ENCODE measurements at regions not wholly inside any gene's neighbourhood (a gene's known extent, or its start where the extent isn't known, plus 50 kb on each side); places are given as distances from the start of the nearest gene placed in this dataset.
"Not testable (repeated sequence)": the region's sequence is repeated elsewhere in the genome, so short reads cannot be mapped to it uniquely, and the experiment has no call there.

DNA sequence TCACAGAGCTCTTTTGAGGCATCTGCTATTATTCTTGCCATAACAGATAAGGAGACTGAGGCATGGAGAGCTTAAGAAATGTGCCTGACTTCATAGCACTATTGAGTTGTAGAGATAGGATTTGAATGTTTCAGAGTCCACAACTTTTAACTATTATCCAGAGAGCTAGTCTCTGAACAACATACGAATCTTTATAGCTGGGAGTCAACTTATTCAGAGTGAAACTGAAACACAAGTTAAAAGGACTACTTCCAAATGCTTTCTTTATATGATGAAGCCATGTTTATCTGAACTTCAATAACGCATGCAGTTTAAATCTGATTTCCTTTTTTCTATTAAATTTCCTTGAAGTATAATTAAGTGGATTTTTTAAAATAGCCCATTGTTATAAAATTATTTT, 268.8 kb downstream of the IKZF2 start:
- H3K4me3 ChIP-seq (replicated peaks; ENCODE audit: low read depth, low read length) = no peak overlapping the region
- no peak for TF ChIP-seq CTCF (IDR thresholded peaks at IDR 0.05; ENCODE audit: low read length, missing control alignments)
- DNase-seq (ENCODE audit: low read depth) = no peak

- not testable (repeated sequence) for DNase-seq (ENCODE audit: low read depth); H3K4me3 ChIP-seq (replicated peaks; ENCODE audit: low read depth, low read length)
Observed at GRCh38 chr2:212876556-212876955, 274.9 kb downstream of the IKZF2 start.

DNA sequence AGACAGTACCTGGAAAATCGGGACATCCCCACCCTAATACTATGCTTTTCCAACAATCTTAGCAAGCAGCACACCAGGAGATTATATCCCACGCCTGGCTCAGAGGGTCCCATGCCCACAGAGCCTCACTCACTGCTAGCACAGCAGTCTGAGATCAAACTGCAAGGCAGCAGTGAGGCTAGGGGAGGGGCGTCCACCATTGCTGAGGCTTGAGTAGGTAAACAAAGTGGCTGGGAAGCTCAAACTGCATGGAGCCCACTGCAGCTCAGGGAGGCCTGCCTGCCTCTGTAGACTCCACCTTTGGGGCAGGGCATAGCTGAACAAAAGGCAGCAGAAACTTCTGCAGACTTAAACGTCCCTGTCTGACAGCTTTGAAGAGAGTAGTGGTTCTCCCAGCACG, 275.5 kb downstream of the IKZF2 start:
- DNase-seq (ENCODE audit: low read depth); H3K4me3 ChIP-seq (replicated peaks; ENCODE audit: low read depth, low read length): not testable (repeated sequence)

DNA sequence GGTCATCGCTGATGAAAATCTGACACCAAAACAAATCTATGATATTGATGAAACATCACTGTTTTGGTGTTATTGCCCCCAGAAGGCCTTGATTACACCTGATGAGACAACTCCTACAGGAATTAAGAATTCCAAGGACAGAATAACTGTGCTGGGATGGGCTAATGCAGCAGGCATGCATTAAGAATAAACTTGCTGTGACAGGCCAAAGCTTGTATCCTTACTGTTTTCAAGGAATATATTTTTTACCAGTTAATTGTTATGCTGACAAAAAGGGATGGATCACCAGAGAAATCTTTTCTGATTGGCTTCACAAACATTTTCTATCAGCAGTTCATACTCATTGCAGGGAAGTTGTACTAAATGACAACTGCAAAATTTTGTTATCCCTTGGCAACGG, 278.2 kb downstream of the IKZF2 start:
- H3K4me3 ChIP-seq (replicated peaks; ENCODE audit: low read depth, low read length) = no peak overlapping the region
- no peak for TF ChIP-seq CTCF (IDR thresholded peaks at IDR 0.05; ENCODE audit: low read length, missing control alignments)
- no peak for DNase-seq (ENCODE audit: low read depth)

DNA sequence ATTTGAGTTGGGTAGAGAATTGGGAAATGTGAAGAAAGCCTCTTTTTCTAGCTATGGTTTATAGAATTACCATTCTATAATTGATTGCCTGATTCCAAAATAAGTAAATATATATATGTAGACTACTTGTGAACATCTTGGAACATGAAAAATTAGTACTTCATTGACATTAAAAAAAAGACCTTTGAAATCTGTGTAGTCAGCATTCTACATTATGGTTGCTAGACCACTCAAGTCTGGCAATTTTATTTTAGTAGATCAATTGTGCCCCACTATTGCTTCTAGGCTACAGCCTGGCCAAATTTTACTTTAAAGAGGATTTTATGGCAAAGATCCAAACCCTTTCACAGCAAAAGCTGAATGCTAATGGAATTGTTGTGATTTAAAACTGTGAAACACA, 279.8 kb downstream of the IKZF2 start:
- DNase-seq (ENCODE audit: low read depth) = no peak
- H3K4me3 ChIP-seq (replicated peaks; ENCODE audit: low read depth, low read length) = no peak overlapping the region
- TF ChIP-seq CTCF (IDR thresholded peaks at IDR 0.05; ENCODE audit: low read length, missing control alignments) = no peak

DNA sequence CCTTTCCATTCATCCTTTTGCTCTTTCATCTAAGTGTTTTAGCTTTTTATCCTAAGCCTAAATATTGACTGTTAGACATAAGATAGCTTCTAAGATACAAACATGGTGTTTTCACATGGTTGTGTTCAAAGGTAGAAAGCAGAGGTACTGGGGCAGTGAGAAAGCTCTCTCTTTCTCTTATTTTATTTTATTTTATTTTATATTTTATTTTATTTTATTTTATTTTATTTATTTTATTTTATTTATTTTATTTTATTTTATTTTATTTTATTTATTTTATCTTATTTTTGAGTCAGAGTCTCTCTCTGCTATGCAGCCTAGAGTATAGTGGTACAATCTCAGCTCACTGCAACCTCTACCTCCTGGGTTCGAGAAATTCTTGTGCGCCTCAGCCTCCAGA, 287.2 kb downstream of the IKZF2 start:
- H3K4me3 ChIP-seq (replicated peaks; ENCODE audit: low read depth, low read length) = no peak overlapping the region
- TF ChIP-seq CTCF (IDR thresholded peaks at IDR 0.05; ENCODE audit: low read length, missing control alignments) = no peak
- no peak for DNase-seq (ENCODE audit: low read depth)

- H3K4me3 ChIP-seq (replicated peaks; ENCODE audit: low read depth, low read length) = no peak overlapping the region
- peak; percentile 44 for DNase-seq (ENCODE audit: low read depth)
- peak; percentile 48 for TF ChIP-seq CTCF (IDR thresholded peaks at IDR 0.05; ENCODE audit: low read length, missing control alignments)
Observed at GRCh38 chr2:212863185-212863588, 288.2 kb downstream of the IKZF2 start.

- no peak for DNase-seq (ENCODE audit: low read depth)
- no peak for TF ChIP-seq CTCF (IDR thresholded peaks at IDR 0.05; ENCODE audit: low read length, missing control alignments)
- H3K4me3 ChIP-seq (replicated peaks; ENCODE audit: low read depth, low read length) = no peak overlapping the region
Observed at GRCh38 chr2:212858496-212858895, 292.9 kb downstream of the IKZF2 start.

All from fibroblast of pulmonary artery (primary cell).